NOMO-1 treated with dmso at 0.1 percent for 144 hours (cell line): ENCODE measurements at regions not wholly inside any gene's neighbourhood (a gene's known extent, or its start where the extent isn't known, plus 50 kb on each side); places are given as distances from the start of the nearest gene placed in this dataset.

Experiments
- DNase-seq: peaks from one replicate; lab custom pipeline; 2025; ENCODE audit not compliant: unreplicated experiment; lab: John Stamatoyannopoulos, UW

GRCh38 chr2:221335219-221335752 lies 236.8 kb downstream of the EPHA4 start:
- no peak for DNase-seq

GRCh38 chr2:221336967-221337366 lies 235.1 kb downstream of the EPHA4 start:
- DNase-seq, result no peak

GRCh38 chr2:221337957-221338685 lies 234.0 kb downstream of the EPHA4 start:
- no peak for DNase-seq

GRCh38 chr2:221342388-221342787 lies 229.7 kb downstream of the EPHA4 start:
- no peak for DNase-seq

GRCh38 chr2:221343524-221343923 lies 228.6 kb downstream of the EPHA4 start:
- no peak for DNase-seq

GRCh38 chr2:221345516-221345915 lies 226.6 kb downstream of the EPHA4 start:
- DNase-seq, result no peak

DNA sequence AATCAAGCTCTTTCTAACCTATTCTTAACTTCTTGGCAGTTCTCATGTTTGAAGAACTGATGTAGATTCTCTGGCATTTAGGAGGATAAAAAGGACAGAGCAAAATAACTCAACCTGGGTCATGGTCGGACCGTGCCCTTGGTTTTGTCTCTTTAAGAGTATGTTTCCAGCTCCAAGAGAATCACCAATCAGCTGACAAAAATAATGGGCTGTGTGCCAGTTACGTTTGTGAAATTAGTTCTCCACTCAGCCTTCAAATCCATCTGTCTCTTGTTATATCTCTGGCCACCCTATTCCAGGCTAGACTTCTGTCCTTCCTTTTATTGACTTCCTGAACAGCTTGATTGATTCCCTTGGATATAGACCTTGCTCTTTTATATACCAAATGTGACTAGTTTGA lies 225.7 kb downstream of the EPHA4 start:
- no peak for DNase-seq

DNA sequence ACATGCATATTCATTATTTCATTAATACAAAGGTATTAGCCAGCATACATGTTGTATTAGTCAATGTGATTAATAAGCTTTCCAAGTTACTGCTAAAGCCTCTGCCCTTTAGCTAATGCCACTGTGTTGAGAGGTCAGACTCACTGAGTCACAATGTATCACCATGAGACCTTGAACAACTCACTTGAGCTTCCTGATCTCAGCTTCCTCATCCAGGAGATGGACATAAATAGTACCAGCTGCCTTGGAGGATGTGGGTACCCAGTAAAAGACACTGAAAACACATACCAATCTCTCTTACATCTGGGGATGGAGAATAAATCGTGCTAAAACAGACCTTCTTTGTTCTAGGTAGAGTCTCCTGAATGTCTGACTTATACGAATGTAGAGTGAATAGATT lies 224.6 kb downstream of the EPHA4 start:
- DNase-seq, result no peak

- DNase-seq, result no peak
These were observed 221.5 kb downstream of the EPHA4 start for GRCh38 chr2:221350616-221351015.

DNA sequence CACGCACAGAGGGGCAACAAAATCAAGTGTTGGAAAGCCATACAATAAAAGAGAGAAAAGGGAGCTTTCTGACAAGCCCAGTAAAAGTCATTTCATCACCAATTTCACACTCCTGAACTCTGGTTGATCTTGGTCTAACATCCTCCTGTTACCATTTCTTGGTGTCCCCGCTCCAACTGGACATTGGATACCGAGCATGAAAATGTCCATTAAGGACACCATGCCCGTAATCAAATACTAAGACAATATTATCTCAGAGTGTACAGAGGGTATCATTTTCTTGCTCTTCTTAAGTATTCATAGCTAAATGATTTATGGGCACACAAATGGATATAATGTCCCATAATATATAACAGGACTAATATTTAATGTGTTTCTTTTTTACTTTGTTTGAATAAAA lies 218.9 kb downstream of the EPHA4 start:
- no peak for DNase-seq

DNA sequence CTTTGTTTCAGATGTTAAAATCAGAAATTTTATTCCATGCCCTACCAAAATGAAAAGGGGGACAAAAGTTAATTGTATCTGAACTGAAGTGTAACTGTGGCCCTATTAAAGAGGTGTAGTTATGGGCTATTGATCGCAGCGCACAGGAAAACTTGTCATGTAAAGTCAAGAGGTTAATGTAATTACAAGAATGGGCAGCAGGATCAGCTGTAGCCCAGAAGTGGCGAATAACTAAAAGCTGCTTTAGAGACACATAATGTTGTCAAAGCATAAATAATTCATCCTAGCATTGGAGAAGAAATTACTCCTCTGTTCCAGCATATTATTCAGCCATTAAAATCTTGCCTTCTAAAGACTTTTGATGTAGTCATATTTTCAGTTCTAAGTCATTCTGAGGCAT lies 211.8 kb downstream of the EPHA4 start:
- DNase-seq, result no peak

GRCh38 chr2:221360742-221361141 lies 211.4 kb downstream of the EPHA4 start:
- no peak for DNase-seq

DNA sequence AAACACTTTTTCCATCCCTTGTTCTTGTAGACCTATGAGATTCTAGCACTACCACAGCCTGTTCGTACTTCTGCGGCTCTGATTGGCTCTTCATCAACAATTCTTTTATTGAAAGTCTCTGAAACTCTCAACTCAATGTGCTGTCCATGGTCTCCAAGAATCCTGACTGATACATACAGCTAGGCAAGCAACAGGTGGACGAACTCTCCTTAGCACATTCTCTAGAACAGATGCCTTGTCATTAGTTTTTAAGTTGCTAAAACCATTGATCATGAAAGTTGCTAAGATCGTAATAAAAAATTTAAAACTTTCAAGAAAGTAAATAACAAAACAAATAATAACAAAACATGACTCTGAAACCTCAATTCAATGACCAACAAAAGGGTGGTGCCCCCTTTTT lies 210.5 kb downstream of the EPHA4 start:
- no peak for DNase-seq

GRCh38 chr2:221364672-221365071 lies 207.4 kb downstream of the EPHA4 start:
- no peak for DNase-seq
